Adrenal gland (tissue), 5 donors: ENCODE measurements at regions not wholly inside any gene's neighbourhood (a gene's known extent, or its start where the extent isn't known, plus 50 kb on each side); places are given as distances from the start of the nearest gene placed in this dataset.

ENCODE experiments used
- POLR2A ChIP-seq, 2 donors: fragments of 450-650 bp; IDR thresholded peaks; one replicate each; pipeline ENCODE4 v1.6.1; 2017; ENCODE audit warnings: antibody characterized with exemption in 2 of 2, mild to moderate bottlenecking in 2 of 2, moderate library complexity in 1 of 2
- TF ChIP-seq, protein P1 (sequence below), 6 experiments: fragments of 450-650 bp in 4 of 6; fragments of 200-600 bp in 2 of 6; sonication (generic) in 1 of 6; IDR thresholded peaks; 1 replicate in 5 of 6; 2 replicates in 1 of 6; pipeline versions ENCODE4 v1.5.1 to v1.8.0; 2016 to 2021; ENCODE audit warnings: antibody characterized with exemption in 6 of 6, mild to moderate bottlenecking in 2 of 6, moderate library complexity in 1 of 6
- donor health status: DM: no; HTN: no; CAD: no.

DNA sequence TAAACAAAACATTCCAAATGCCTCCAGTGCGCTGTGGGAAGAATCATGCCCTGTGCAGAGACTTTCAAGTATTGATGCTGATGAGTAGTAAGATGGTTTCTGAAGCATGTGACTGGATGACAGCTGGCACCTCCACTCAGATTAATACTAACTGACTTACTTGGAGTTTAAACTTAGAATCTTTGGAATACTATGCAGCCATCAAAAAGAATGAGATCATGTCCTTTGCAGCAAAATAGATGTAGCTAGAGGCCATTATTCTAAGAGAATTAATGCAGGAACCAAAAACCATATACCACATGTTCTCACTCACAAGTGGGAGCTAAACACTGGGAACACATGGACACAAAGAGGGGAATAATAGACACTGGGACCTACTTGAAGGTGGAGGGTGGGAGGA lies 73.8 kb upstream of the CHCHD3 start:
- TF ChIP-seq, protein P1, sequence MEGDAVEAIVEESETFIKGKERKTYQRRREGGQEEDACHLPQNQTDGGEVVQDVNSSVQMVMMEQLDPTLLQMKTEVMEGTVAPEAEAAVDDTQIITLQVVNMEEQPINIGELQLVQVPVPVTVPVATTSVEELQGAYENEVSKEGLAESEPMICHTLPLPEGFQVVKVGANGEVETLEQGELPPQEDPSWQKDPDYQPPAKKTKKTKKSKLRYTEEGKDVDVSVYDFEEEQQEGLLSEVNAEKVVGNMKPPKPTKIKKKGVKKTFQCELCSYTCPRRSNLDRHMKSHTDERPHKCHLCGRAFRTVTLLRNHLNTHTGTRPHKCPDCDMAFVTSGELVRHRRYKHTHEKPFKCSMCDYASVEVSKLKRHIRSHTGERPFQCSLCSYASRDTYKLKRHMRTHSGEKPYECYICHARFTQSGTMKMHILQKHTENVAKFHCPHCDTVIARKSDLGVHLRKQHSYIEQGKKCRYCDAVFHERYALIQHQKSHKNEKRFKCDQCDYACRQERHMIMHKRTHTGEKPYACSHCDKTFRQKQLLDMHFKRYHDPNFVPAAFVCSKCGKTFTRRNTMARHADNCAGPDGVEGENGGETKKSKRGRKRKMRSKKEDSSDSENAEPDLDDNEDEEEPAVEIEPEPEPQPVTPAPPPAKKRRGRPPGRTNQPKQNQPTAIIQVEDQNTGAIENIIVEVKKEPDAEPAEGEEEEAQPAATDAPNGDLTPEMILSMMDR (IDR thresholded peaks at IDR 0.05) = no peak
- TF ChIP-seq POLR2A (IDR thresholded peaks at IDR 0.05) = no peak
